ENCODE measurements at regions not wholly inside any gene's neighbourhood (a gene's known extent, or its start where the extent isn't known, plus 50 kb on each side); places are given as distances from the start of the nearest gene placed in this dataset.

DNA sequence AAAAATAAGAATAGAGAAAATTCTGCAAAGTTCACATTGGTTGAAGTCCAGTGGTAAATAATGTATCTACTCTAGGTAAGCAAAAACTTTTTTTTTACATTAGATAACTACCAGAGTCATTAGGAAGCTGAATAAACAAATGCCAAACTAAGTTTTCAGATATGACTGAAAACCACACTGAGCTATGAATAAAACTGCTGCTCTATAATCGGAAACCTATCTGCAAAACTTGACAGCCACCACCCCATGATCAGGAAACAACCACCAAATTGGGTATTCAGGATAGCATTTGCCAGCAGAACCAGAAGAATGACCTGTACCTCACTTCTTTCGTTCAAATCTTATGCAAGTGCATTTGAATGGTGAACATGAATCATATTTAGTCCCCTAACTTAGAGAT lies 173.0 kb upstream of the TET2 start:
- peaks cover 17% of the 10 kb centered on the region for H3K4me1 ChIP-seq (ENCODE audit: insufficient read depth, low read length)
- H2AFZ ChIP-seq (ENCODE audit: low read length) = no peak overlapping the region
- H3K36me3 ChIP-seq (ENCODE audit: low read depth, low read length) = no peaks in the 10 kb centered on the region
- no peak for DNase-seq
- H3K9me2 ChIP-seq (replicated peaks; ENCODE audit: low read length) = no peaks in the 10 kb centered on the region
- no peaks in the 10 kb centered on the region for H3K79me2 ChIP-seq (ENCODE audit: low read length)
- no peak overlapping the region for H3K4me2 ChIP-seq (ENCODE audit: low read length)
- ChIA-PET POLR2A (ENCODE audit: unreplicated experiment) (no interaction called here), CTCF (no interaction called here)
- H3K27ac ChIP-seq (ENCODE audit: low read length) = no peak overlapping the region
- no peak overlapping the region for H3K9ac ChIP-seq (ENCODE audit: low read length)
- intact Hi-C loops (cut with micrococcal nuclease) = no loop called here
- no peaks in the 10 kb centered on the region for H3K9me3 ChIP-seq (ENCODE audit: low read length)
- H3K27me3 ChIP-seq (ENCODE audit: low read length) = no peaks in the 10 kb centered on the region
- H3K4me3 ChIP-seq (ENCODE audit: low read length) = no peak overlapping the region
- TF ChIP-seq EZH2 (IDR thresholded peaks at IDR 0.05; ENCODE audit: low read length, unreplicated experiment) (no peak), EZH2phosphoT487 (IDR thresholded peaks at IDR 0.05; ENCODE audit: borderline replicate concordance, low read length) (no peak)
- TF ChIP-seq, protein P1, sequence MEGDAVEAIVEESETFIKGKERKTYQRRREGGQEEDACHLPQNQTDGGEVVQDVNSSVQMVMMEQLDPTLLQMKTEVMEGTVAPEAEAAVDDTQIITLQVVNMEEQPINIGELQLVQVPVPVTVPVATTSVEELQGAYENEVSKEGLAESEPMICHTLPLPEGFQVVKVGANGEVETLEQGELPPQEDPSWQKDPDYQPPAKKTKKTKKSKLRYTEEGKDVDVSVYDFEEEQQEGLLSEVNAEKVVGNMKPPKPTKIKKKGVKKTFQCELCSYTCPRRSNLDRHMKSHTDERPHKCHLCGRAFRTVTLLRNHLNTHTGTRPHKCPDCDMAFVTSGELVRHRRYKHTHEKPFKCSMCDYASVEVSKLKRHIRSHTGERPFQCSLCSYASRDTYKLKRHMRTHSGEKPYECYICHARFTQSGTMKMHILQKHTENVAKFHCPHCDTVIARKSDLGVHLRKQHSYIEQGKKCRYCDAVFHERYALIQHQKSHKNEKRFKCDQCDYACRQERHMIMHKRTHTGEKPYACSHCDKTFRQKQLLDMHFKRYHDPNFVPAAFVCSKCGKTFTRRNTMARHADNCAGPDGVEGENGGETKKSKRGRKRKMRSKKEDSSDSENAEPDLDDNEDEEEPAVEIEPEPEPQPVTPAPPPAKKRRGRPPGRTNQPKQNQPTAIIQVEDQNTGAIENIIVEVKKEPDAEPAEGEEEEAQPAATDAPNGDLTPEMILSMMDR (conservative IDR thresholded peaks at IDR 0.05; ENCODE audit: low read depth, low read length) = no peak
- no TSS peak for BruUV-seq (replicated peaks)
- ATAC-seq = no peak
- no peaks in the 10 kb centered on the region for H4K20me1 ChIP-seq (ENCODE audit: low read length)
- H3F3A ChIP-seq (ENCODE audit: low read length, unreplicated experiment) = no peaks in the 10 kb centered on the region

DNA sequence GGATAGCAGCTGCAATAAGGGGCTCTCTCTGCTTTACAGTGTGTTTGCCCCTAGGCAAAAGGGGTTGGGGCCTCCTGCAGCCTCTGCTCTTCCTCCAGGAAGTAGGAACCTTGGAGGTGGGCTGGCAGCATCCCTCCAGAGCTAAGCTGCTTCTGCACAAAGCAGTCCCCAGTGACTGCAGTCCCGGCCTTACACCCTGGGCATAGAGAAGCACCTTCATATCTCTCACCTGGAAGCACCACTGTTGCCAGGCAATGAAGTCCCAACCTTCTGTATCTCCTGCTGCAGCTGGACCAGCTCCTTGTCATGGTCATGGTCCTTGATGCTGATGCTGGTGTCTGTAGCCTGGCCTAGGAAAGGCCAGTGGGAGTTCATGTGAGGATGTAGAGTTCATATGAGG lies 171.1 kb upstream of the TET2 start:
- DNase-seq (no peak), ATAC-seq (no peak)
- Histone ChIP-seq H3K4me3 (ENCODE audit: low read length) (no peak overlapping the region), H4K20me1 (ENCODE audit: low read length) (no peaks in the 10 kb centered on the region), H3F3A (ENCODE audit: low read length, unreplicated experiment) (no peaks in the 10 kb centered on the region), H3K79me2 (ENCODE audit: low read length) (no peaks in the 10 kb centered on the region), H3K4me2 (ENCODE audit: low read length) (no peak overlapping the region), H2AFZ (ENCODE audit: low read length) (no peak overlapping the region), H3K36me3 (ENCODE audit: low read depth, low read length) (no peaks in the 10 kb centered on the region), H3K27ac (ENCODE audit: low read length) (no peak overlapping the region), H3K9me2 (replicated peaks; ENCODE audit: low read length) (no peaks in the 10 kb centered on the region), H3K9ac (ENCODE audit: low read length) (no peak overlapping the region), H3K9me3 (ENCODE audit: low read length) (no peaks in the 10 kb centered on the region), H3K27me3 (ENCODE audit: low read length) (no peaks in the 10 kb centered on the region), H3K4me1 (ENCODE audit: insufficient read depth, low read length) (peaks cover 17% of the 10 kb centered on the region)
- POLR2A ChIA-PET (ENCODE audit: unreplicated experiment) = no interaction called here
- intact Hi-C loops (cut with micrococcal nuclease) = no loop called here
- no TSS peak for BruUV-seq (replicated peaks)
- CTCF ChIA-PET = no interaction called here
- TF ChIP-seq, protein P1 (conservative IDR thresholded peaks at IDR 0.05; ENCODE audit: low read depth, low read length) = no peak
- no peak for TF ChIP-seq EZH2 (IDR thresholded peaks at IDR 0.05; ENCODE audit: low read length, unreplicated experiment)
- TF ChIP-seq EZH2phosphoT487 (IDR thresholded peaks at IDR 0.05; ENCODE audit: borderline replicate concordance, low read length) = no peak

DNA sequence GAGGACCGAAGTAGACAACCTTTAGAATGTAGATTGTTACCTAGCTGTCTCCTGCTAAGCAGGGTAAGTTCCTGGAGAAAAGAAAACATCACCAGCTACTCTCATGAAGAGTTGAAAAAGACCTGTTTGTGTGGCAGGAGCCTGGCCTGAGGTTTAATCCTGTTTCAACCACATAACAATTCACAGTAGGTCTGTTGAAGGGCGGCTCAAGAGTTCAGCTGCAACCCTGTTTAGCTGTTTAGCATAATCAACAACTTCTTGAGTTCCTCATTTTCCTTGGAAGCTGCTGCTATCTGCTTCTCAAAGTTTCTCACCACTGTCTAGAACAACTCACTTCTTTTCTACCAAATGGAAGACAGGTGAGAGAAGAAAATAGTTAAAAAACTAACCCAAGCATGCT lies 170.4 kb upstream of the TET2 start:
- H4K20me1 ChIP-seq (ENCODE audit: low read length) = no peaks in the 10 kb centered on the region
- H3K79me2 ChIP-seq (ENCODE audit: low read length) = no peaks in the 10 kb centered on the region
- intact Hi-C loops (cut with micrococcal nuclease) = no loop called here
- TF ChIP-seq, protein P1 (conservative IDR thresholded peaks at IDR 0.05; ENCODE audit: low read depth, low read length) = no peak
- TF ChIP-seq EZH2phosphoT487 (IDR thresholded peaks at IDR 0.05; ENCODE audit: borderline replicate concordance, low read length) = no peak
- no peak for TF ChIP-seq EZH2 (IDR thresholded peaks at IDR 0.05; ENCODE audit: low read length, unreplicated experiment)
- H3K27ac ChIP-seq (ENCODE audit: low read length) = no peak overlapping the region
- no peaks in the 10 kb centered on the region for H3K9me3 ChIP-seq (ENCODE audit: low read length)
- H3F3A ChIP-seq (ENCODE audit: low read length, unreplicated experiment) = no peaks in the 10 kb centered on the region
- H3K27me3 ChIP-seq (ENCODE audit: low read length) = no peaks in the 10 kb centered on the region
- no peaks in the 10 kb centered on the region for H3K9me2 ChIP-seq (replicated peaks; ENCODE audit: low read length)
- CTCF ChIA-PET = no interaction called here
- POLR2A ChIA-PET (ENCODE audit: unreplicated experiment) = no interaction called here
- H2AFZ ChIP-seq (ENCODE audit: low read length) = no peak overlapping the region
- DNase-seq (no peak), ATAC-seq (no peak)
- H3K9ac ChIP-seq (ENCODE audit: low read length) = no peak overlapping the region
- no peaks in the 10 kb centered on the region for H3K36me3 ChIP-seq (ENCODE audit: low read depth, low read length)
- no TSS peak for BruUV-seq (replicated peaks)
- no peak overlapping the region for H3K4me3 ChIP-seq (ENCODE audit: low read length)
- peaks cover 11% of the 10 kb centered on the region for H3K4me1 ChIP-seq (ENCODE audit: insufficient read depth, low read length)
- no peak overlapping the region for H3K4me2 ChIP-seq (ENCODE audit: low read length)

Measured in PC-3 (cell line).